Hepatocyte (in vitro differentiated cells): ENCODE measurements at regions not wholly inside any gene's neighbourhood (a gene's known extent, or its start where the extent isn't known, plus 50 kb on each side); places are given as distances from the start of the nearest gene placed in this dataset.

Source experiments
- DNase-seq: peaks from one replicate; pipeline ENCODE4 v3.0.0-alpha.2; 2016; ENCODE audit warnings: low spot score
- H2AFZ ChIP-seq: fragments of 200-600 bp; sonication (generic); 2 replicates; pipeline ENCODE4 v1.6.0; 2016; ENCODE audit warnings: antibody characterized with exemption, mild to moderate bottlenecking
- H3K27ac ChIP-seq: fragments of 200-600 bp; sonication (generic); 2 replicates; pipeline ENCODE4 v1.5.1; 2016; ENCODE audit warnings: mild to moderate bottlenecking
- H3K27me3 ChIP-seq: fragments of 200-600 bp; sonication (generic); 2 replicates; pipeline ENCODE4 v1.6.1; 2016
- H3K36me3 ChIP-seq: fragments of 200-600 bp; sonication (generic); replicated peaks from 2 replicates; pipeline ENCODE4 v1.5.1; 2016; ENCODE audit warnings: low read depth; ENCODE audit not compliant: insufficient read depth
- H3K4me1 ChIP-seq: fragments of 200-600 bp; sonication (generic); 2 replicates; pipeline ENCODE4 v1.5.1; 2016; ENCODE audit warnings: mild to moderate bottlenecking, moderate library complexity; ENCODE audit not compliant: insufficient read depth
- H3K4me2 ChIP-seq: fragments of 200-600 bp; sonication (generic); 2 replicates; pipeline ENCODE4 v1.6.0; 2016
- H3K4me3 ChIP-seq: fragments of 200-600 bp; sonication (generic); 2 replicates; pipeline ENCODE4 v1.5.1; 2016; ENCODE audit warnings: mild to moderate bottlenecking
- H3K79me2 ChIP-seq: fragments of 200-600 bp; sonication (generic); 2 replicates; pipeline ENCODE4 v1.6.0; 2017; ENCODE audit warnings: mild to moderate bottlenecking
- H3K9me2 ChIP-seq: fragments of 200-600 bp; sonication (generic); replicated peaks from 2 replicates; pipeline ENCODE4 v1.6.0; 2017; ENCODE audit warnings: mild to moderate bottlenecking; ENCODE audit not compliant: insufficient read depth
- H3K9me3 ChIP-seq: fragments of 200-600 bp; sonication (generic); 2 replicates; pipeline ENCODE4 v1.5.1; 2016; ENCODE audit warnings: low read depth, mild to moderate bottlenecking
- H4K20me1 ChIP-seq: fragments of 200-600 bp; sonication (generic); 2 replicates; pipeline ENCODE4 v1.6.0; 2016; ENCODE audit warnings: mild to moderate bottlenecking; ENCODE audit not compliant: insufficient read depth, poor library complexity, severe bottlenecking
- EZH2 ChIP-seq: fragments of 200-600 bp; sonication (generic); IDR thresholded peaks from 2 replicates; pipeline ENCODE4 v1.6.1; 2016; ENCODE audit warnings: antibody characterized with exemption, mild to moderate bottlenecking, borderline replicate concordance
- EZH2phosphoT487 ChIP-seq: fragments of 200-600 bp; sonication (generic); IDR thresholded peaks from one replicate; pipeline ENCODE4 v1.6.1; 2018; ENCODE audit warnings: antibody characterized with exemption, mild to moderate bottlenecking, low read depth, moderate library complexity; ENCODE audit not compliant: unreplicated experiment, severe bottlenecking
- WGBS: methylation state at CpG from one replicate; pipeline ENCODE4 v1.1.6; 2016; ENCODE audit warnings: low lambda C conversion rate; ENCODE audit errors: missing lambda C conversion rate; 5-methylcytosine and 5-hydroxymethylcytosine counted together
- TF ChIP-seq, protein P1 (sequence below): fragments of 200-600 bp; sonication (generic); IDR thresholded peaks from 2 replicates; pipeline ENCODE4 v1.5.1; 2016; ENCODE audit warnings: antibody characterized with exemption, mild to moderate bottlenecking; ENCODE audit not compliant: poor library complexity

DNA sequence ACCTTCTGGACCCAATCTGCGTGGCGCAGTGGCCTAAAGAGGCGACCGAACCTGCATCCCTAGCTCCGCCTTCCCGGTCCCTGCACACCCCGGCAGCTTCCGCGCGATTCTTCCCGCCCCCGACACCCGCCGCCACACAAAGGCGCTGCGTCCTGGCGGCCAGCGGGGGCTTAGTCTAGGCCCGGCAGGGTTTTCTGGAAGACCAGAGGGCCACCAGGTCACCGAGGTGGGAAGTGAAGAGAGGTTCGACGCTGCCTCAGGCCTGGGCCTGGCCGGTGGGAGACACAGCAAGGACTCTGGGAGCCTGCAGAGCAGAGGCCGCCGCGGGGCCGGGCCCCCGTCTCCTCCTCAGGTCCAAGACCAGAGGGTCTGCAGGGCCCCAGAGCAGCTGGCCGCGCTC, 154.9 kb downstream of the OR2B2 start:
- peak overlapping the region; percentile 70 for H3K4me2 ChIP-seq
- TF ChIP-seq EZH2phosphoT487, result no peak
- TF ChIP-seq, protein P1, sequence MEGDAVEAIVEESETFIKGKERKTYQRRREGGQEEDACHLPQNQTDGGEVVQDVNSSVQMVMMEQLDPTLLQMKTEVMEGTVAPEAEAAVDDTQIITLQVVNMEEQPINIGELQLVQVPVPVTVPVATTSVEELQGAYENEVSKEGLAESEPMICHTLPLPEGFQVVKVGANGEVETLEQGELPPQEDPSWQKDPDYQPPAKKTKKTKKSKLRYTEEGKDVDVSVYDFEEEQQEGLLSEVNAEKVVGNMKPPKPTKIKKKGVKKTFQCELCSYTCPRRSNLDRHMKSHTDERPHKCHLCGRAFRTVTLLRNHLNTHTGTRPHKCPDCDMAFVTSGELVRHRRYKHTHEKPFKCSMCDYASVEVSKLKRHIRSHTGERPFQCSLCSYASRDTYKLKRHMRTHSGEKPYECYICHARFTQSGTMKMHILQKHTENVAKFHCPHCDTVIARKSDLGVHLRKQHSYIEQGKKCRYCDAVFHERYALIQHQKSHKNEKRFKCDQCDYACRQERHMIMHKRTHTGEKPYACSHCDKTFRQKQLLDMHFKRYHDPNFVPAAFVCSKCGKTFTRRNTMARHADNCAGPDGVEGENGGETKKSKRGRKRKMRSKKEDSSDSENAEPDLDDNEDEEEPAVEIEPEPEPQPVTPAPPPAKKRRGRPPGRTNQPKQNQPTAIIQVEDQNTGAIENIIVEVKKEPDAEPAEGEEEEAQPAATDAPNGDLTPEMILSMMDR, result no peak
- no peak for TF ChIP-seq EZH2
- H3K27me3 ChIP-seq, result no peaks in the 10 kb centered on the region
- no peaks in the 10 kb centered on the region for H3K9me2 ChIP-seq
- no peaks in the 10 kb centered on the region for H3K36me3 ChIP-seq
- no peak overlapping the region for H3K27ac ChIP-seq
- no peaks in the 10 kb centered on the region for H4K20me1 ChIP-seq
- peak overlapping the region; percentile 68 for H2AFZ ChIP-seq
- no peaks in the 10 kb centered on the region for H3K79me2 ChIP-seq
- H3K4me3 ChIP-seq, result peak overlapping the region; percentile 9
- peak; percentile 35 for DNase-seq
- 22% methylated on average over 30 of the region's 30 CpGs for WGBS
- H3K4me1 ChIP-seq, result no peaks in the 10 kb centered on the region
- H3K9me3 ChIP-seq, result no peaks in the 10 kb centered on the region

DNA sequence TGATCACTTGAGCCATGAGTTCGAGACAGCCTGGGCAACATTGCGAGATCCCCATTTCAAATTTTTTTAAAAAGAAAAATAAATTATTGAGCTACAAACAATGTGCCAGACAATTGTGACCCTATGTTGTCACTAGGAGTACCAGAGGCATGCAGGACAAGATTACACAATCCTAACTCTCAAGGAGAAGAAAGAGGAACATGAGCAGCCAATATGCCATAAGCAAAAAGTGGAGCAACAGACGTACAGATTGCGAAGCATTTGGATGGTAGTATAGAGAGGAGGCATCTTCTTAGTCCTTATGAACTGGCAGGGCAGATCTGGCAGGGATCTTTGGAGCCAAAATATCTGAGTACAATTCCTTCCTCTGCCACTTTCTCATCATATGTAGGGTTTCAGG, 156.4 kb downstream of the OR2B2 start:
- H3K4me1 ChIP-seq, result no peaks in the 10 kb centered on the region
- DNase-seq, result no peak
- TF ChIP-seq EZH2 (no peak), EZH2phosphoT487 (no peak)
- TF ChIP-seq, protein P1, result no peak
- H3K27me3 ChIP-seq, result no peaks in the 10 kb centered on the region
- no peaks in the 10 kb centered on the region for H3K9me2 ChIP-seq
- H3K4me3 ChIP-seq, result no peak overlapping the region
- H2AFZ ChIP-seq, result no peak overlapping the region
- no peaks in the 10 kb centered on the region for H3K36me3 ChIP-seq
- no peaks in the 10 kb centered on the region for H3K9me3 ChIP-seq
- H3K27ac ChIP-seq, result no peak overlapping the region
- H3K4me2 ChIP-seq, result no peak overlapping the region
- H4K20me1 ChIP-seq, result no peaks in the 10 kb centered on the region
- H3K79me2 ChIP-seq, result no peaks in the 10 kb centered on the region
- 96% methylated on average over 4 of the region's 4 CpGs for WGBS

DNA sequence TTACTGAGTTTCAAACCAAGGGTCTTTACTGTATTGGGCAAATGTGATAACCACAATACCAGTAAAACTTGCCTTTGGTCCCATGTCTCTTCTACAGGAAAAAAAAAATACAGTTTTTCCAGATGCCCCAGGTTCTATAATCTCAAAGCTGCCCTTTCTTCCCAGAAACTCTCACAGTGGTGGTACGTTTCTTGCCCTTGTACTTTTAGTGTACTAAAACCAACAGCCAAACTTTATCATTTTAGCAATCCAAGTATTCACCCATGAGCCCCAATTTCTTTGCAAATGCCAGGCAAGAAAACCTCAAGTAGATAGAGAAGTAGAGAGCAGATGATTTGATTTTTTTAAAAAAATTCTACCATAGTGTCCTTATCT, 157.8 kb downstream of the OR2B2 start:
- no peaks in the 10 kb centered on the region for H3K79me2 ChIP-seq
- DNase-seq, result no peak
- no peaks in the 10 kb centered on the region for H3K4me1 ChIP-seq
- H3K4me3 ChIP-seq, result no peak overlapping the region
- no peak overlapping the region for H3K27ac ChIP-seq
- H3K9me2 ChIP-seq, result no peaks in the 10 kb centered on the region
- H4K20me1 ChIP-seq, result no peaks in the 10 kb centered on the region
- H2AFZ ChIP-seq, result peak overlapping the region; percentile 17
- no peaks in the 10 kb centered on the region for H3K9me3 ChIP-seq
- TF ChIP-seq EZH2phosphoT487 (no peak), EZH2 (no peak)
- TF ChIP-seq, protein P1, result no peak
- H3K4me2 ChIP-seq, result peak overlapping the region; percentile 72
- no peaks in the 10 kb centered on the region for H3K36me3 ChIP-seq
- WGBS, result 9% methylated on average over 1 of the region's 1 CpG
- H3K27me3 ChIP-seq, result no peaks in the 10 kb centered on the region
